ENCODE measurements at regions not wholly inside any gene's neighbourhood (a gene's known extent, or its start where the extent isn't known, plus 50 kb on each side); places are given as distances from the start of the nearest gene placed in this dataset.
A peak's percentile ranks its signal among the peaks of the same experiment; 100 is the strongest.

DNA sequence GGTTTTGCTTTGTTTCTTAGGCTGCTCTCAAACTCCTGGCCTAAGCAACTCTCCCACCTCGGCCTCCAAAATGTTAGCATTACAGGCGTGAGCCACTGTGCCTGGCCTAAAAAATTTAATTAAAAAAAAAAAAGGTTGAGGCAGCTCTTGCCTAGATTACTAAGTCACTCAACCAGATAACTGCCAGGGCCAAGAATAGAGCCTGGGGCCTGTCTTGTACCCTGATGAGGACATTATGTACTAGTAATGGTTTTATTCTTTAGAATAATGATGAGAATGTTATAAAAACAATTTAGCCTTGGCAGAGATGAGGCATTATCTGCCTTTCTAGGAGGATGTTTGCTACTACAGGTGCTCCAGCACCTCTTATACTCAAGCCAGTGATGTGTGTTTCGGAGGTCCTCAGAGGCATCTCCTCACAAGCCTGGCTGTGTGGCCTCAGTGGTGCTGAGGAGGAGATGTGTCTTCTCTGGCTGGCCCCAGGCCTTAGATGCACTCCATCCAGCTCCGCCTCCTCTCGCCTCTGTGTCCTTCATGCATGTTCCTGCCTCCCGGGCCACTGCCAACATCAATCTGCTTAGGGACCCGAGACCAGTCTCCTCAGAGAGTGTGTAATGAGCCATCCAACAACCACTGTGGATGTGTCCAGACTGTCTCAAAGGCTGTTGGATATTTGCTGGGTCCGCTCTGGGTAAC lies 337.7 kb upstream of the GATB start:
- CTCF ChIA-PET, result no interaction called here
- Mint-ChIP-seq H3K27me3 (no peaks in the 10 kb centered on the region), H3K4me3 (no peak overlapping the region), H3K4me1 (peaks cover 67% of the 10 kb centered on the region), H3K27ac (peak overlapping the region; percentile 100), H3K9me3 (ENCODE audit: low read depth) (peaks cover 3% of the 10 kb centered on the region), H3K36me3 (peaks cover 27% of the 10 kb centered on the region)
- DNase-seq, result no peak
- ATAC-seq, result no peak

GRCh38 chr4:152097371-152097770 lies 336.6 kb upstream of the GATB start:
- H3K27ac Mint-ChIP-seq, result peak overlapping the region; percentile 32
- no peak overlapping the region for H3K4me3 Mint-ChIP-seq
- peaks cover 58% of the 10 kb centered on the region for H3K4me1 Mint-ChIP-seq
- DNase-seq (no peak), ATAC-seq (no peak)
- H3K27me3 Mint-ChIP-seq, result no peaks in the 10 kb centered on the region
- CTCF ChIA-PET, result interaction anchor here (0.8 kb wide), 1 partner anchor 243 kb away, joined by 3 read pairs; no protein-coding TSS in a partner anchor
- H3K9me3 Mint-ChIP-seq (ENCODE audit: low read depth), result peaks cover 3% of the 10 kb centered on the region
- peaks cover 20% of the 10 kb centered on the region for H3K36me3 Mint-ChIP-seq

- CTCF ChIA-PET, result no interaction called here
- Mint-ChIP-seq H3K27me3 (no peaks in the 10 kb centered on the region), H3K27ac (no peak overlapping the region), H3K4me1 (peaks cover 43% of the 10 kb centered on the region), H3K36me3 (peaks cover 10% of the 10 kb centered on the region), H3K4me3 (no peak overlapping the region), H3K9me3 (ENCODE audit: low read depth) (no peaks in the 10 kb centered on the region)
- DNase-seq, result no peak
- no peak for ATAC-seq
Measured at GRCh38 chr4:152095701-152096070, 334.9 kb upstream of the GATB start.

- Mint-ChIP-seq H3K9me3 (ENCODE audit: low read depth) (no peaks in the 10 kb centered on the region), H3K4me3 (no peak overlapping the region), H3K27ac (peak overlapping the region; percentile 4), H3K4me1 (peaks cover 40% of the 10 kb centered on the region), H3K27me3 (no peaks in the 10 kb centered on the region), H3K36me3 (peaks cover 7% of the 10 kb centered on the region)
- no peak for ATAC-seq
- CTCF ChIA-PET, result no interaction called here
- no peak for DNase-seq
Measured at GRCh38 chr4:152094970-152095700, 334.3 kb upstream of the GATB start.

DNA sequence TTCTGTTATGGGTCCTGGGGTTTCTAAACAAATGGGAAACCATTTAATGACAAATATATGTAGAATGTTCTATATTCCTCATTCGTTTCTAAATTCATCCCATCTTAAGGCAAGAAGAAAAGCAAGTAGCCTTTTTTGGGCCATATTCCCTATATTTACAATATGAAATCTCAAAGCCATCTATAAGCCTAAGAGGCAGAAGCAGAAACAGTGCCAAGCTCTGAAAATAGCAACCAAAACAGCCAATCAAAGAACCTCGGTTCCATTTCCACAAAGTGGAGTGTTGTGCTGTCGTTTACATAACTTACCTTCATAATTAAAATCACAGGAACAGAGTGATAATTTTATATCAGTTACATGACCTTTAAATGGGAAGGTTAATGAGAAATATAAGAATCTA lies 330.6 kb upstream of the GATB start:
- CTCF ChIA-PET, result interaction anchor here (2.2 kb wide), 1 partner anchor 10 kb away, joined by 10 read pairs; no protein-coding TSS in a partner anchor
- Mint-ChIP-seq H3K4me1 (peaks cover 18% of the 10 kb centered on the region), H3K27ac (no peak overlapping the region), H3K36me3 (no peaks in the 10 kb centered on the region), H3K9me3 (ENCODE audit: low read depth) (no peaks in the 10 kb centered on the region), H3K4me3 (no peak overlapping the region), H3K27me3 (no peaks in the 10 kb centered on the region)
- DNase-seq, result no peak
- ATAC-seq, result no peak

GRCh38 chr4:152090543-152090942 lies 329.7 kb upstream of the GATB start:
- no peaks in the 10 kb centered on the region for H3K36me3 Mint-ChIP-seq
- no peak for ATAC-seq
- peaks cover 14% of the 10 kb centered on the region for H3K4me1 Mint-ChIP-seq
- CTCF ChIA-PET, result interaction anchor here (2.2 kb wide), 1 partner anchor 11 kb away, joined by 10 read pairs; no protein-coding TSS in a partner anchor
- no peaks in the 10 kb centered on the region for H3K27me3 Mint-ChIP-seq
- H3K9me3 Mint-ChIP-seq (ENCODE audit: low read depth), result no peaks in the 10 kb centered on the region
- H3K27ac Mint-ChIP-seq, result peak overlapping the region; percentile 61
- DNase-seq, result no peak
- H3K4me3 Mint-ChIP-seq, result no peak overlapping the region

- no peak for ATAC-seq
- no peaks in the 10 kb centered on the region for H3K9me3 Mint-ChIP-seq (ENCODE audit: low read depth)
- no peak overlapping the region for H3K4me3 Mint-ChIP-seq
- H3K27me3 Mint-ChIP-seq, result no peaks in the 10 kb centered on the region
- H3K27ac Mint-ChIP-seq, result no peak overlapping the region
- no peak for DNase-seq
- CTCF ChIA-PET, result interaction anchor here (2.2 kb wide), 1 partner anchor 12 kb away, joined by 10 read pairs; no protein-coding TSS in a partner anchor
- no peaks in the 10 kb centered on the region for H3K36me3 Mint-ChIP-seq
- H3K4me1 Mint-ChIP-seq, result peaks cover 10% of the 10 kb centered on the region
Measured at GRCh38 chr4:152089584-152089983, 328.8 kb upstream of the GATB start.

- CTCF ChIA-PET, result no interaction called here
Measured at GRCh38 chr4:152087335-152087734, 326.5 kb upstream of the GATB start.

DNA sequence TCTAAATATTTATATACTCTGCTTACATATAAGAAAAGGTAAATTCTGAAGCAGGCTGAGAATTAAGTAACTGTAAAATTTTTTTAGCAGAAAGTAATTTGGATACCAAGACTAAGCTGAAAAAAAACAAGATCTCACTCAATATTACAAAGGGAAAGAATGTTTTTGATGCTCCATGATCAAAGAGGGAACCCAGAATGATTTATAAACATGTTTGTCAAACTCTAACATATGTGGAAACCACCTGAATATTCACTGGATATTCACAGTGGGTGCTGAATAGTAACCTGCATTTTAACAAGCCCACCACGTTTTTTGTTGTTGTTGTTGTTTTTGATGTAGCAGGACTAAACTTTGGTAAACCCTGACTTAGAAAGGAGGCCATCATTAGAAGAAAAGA lies 324.9 kb upstream of the GATB start:
- no peaks in the 10 kb centered on the region for H3K36me3 Mint-ChIP-seq
- DNase-seq, result no peak
- H3K4me3 Mint-ChIP-seq, result no peak overlapping the region
- ATAC-seq, result no peak
- CTCF ChIA-PET, result no interaction called here
- H3K27ac Mint-ChIP-seq, result no peak overlapping the region
- H3K9me3 Mint-ChIP-seq (ENCODE audit: low read depth), result no peaks in the 10 kb centered on the region
- peaks cover 12% of the 10 kb centered on the region for H3K4me1 Mint-ChIP-seq
- H3K27me3 Mint-ChIP-seq, result no peaks in the 10 kb centered on the region

More at GRCh38 chr4:152087335-152087734, 326.5 kb upstream of the GATB start:
- DNase-seq (no peak), ATAC-seq (no peak)
- H3K4me1 Mint-ChIP-seq, result peaks cover 8% of the 10 kb centered on the region
- no peaks in the 10 kb centered on the region for H3K27me3 Mint-ChIP-seq
- H3K9me3 Mint-ChIP-seq (ENCODE audit: low read depth), result no peaks in the 10 kb centered on the region
- no peak overlapping the region for H3K4me3 Mint-ChIP-seq
- H3K36me3 Mint-ChIP-seq, result no peaks in the 10 kb centered on the region
- H3K27ac Mint-ChIP-seq, result no peak overlapping the region

GRCh38 chr4:152083338-152083737 lies 322.5 kb upstream of the GATB start:
- H3K9me3 Mint-ChIP-seq (ENCODE audit: low read depth), result no peaks in the 10 kb centered on the region
- peaks cover 5% of the 10 kb centered on the region for H3K36me3 Mint-ChIP-seq
- no peak for DNase-seq
- H3K4me3 Mint-ChIP-seq, result no peak overlapping the region
- CTCF ChIA-PET, result no interaction called here
- no peak for ATAC-seq
- no peaks in the 10 kb centered on the region for H3K27me3 Mint-ChIP-seq
- peaks cover 20% of the 10 kb centered on the region for H3K4me1 Mint-ChIP-seq
- no peak overlapping the region for H3K27ac Mint-ChIP-seq

- no peak for DNase-seq
- Mint-ChIP-seq H3K9me3 (ENCODE audit: low read depth) (no peaks in the 10 kb centered on the region), H3K4me1 (peaks cover 20% of the 10 kb centered on the region), H3K36me3 (peaks cover 5% of the 10 kb centered on the region), H3K27ac (no peak overlapping the region), H3K27me3 (no peaks in the 10 kb centered on the region), H3K4me3 (no peak overlapping the region)
- CTCF ChIA-PET, result no interaction called here
- ATAC-seq, result no peak
Measured at GRCh38 chr4:152081024-152081423, 320.2 kb upstream of the GATB start.

GRCh38 chr4:152079543-152080293 lies 318.9 kb upstream of the GATB start:
- ATAC-seq (peak; percentile 80), DNase-seq (peak; percentile 70)
- H3K27ac Mint-ChIP-seq, result peak overlapping the region; percentile 89
- H3K9me3 Mint-ChIP-seq (ENCODE audit: low read depth), result no peaks in the 10 kb centered on the region
- H3K36me3 Mint-ChIP-seq, result peaks cover 5% of the 10 kb centered on the region
- CTCF ChIA-PET, result interaction anchor here (0.7 to 1.0 kb wide), 3 partner anchors 11 to 22 kb away, joined by 3 read pairs; no protein-coding TSS in a partner anchor
- H3K27me3 Mint-ChIP-seq, result no peaks in the 10 kb centered on the region
- H3K4me1 Mint-ChIP-seq, result peaks cover 20% of the 10 kb centered on the region
- peak overlapping the region; percentile 19 for H3K4me3 Mint-ChIP-seq

GRCh38 chr4:152079079-152079478 lies 318.3 kb upstream of the GATB start:
- no peak for ATAC-seq
- no peaks in the 10 kb centered on the region for H3K27me3 Mint-ChIP-seq
- H3K27ac Mint-ChIP-seq, result no peak overlapping the region
- H3K36me3 Mint-ChIP-seq, result peaks cover 5% of the 10 kb centered on the region
- no peak overlapping the region for H3K4me3 Mint-ChIP-seq
- H3K9me3 Mint-ChIP-seq (ENCODE audit: low read depth), result no peaks in the 10 kb centered on the region
- CTCF ChIA-PET, result interaction anchor here (0.7 to 1.0 kb wide), 3 partner anchors 11 to 23 kb away, joined by 3 read pairs; no protein-coding TSS in a partner anchor
- no peak for DNase-seq
- H3K4me1 Mint-ChIP-seq, result peaks cover 20% of the 10 kb centered on the region

Measured in activated CD8-positive, alpha-beta memory T cell treated with anti-CD3 and anti-CD28 coated beads, Interleukin-2, amount 10 ng/mL, durations not matched to agents 7 days and 5 days (primary cell).